ENCODE measurements at regions not wholly inside any gene's neighbourhood (a gene's known extent, or its start where the extent isn't known, plus 50 kb on each side); places are given as distances from the start of the nearest gene placed in this dataset.

DNA sequence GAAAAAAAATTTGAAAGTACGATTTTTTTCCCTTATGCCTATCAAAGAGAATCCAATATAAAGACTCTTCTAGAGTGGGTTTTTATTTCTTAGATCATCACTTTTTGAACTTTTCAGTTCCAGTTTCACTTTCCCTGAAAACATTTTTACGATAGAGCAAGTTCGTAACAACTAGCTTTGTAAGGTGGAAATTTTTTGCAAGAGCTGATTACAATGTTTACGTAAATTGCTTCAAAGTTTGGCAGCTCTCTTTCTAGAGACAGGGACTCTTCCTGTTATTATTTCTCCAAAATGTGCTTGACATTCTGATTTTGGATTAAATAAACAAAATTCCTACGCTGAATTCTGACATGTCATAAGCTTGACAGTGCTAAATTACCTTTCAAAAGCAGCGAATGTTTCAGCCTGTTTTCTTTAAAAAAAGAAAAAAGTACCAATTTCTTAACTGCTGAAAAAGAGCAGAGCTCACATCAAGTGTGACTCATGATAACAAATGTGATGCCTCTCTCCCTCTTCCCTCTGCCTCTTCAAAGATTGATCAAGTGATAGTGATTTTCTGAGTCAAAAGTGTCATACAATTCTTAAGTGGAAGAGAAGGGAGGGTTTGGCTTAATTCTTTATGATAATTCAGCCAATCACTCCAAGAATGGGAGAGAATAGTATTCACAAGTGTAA is 175.2 kb downstream of the KCNJ2 start:
- Histone ChIP-seq H2AFZ (ENCODE audit: low read length) (no peak overlapping the region), H3K56ac (replicated peaks; ENCODE audit: insufficient read length, low read depth, low read length) (no peak overlapping the region), H2BK20ac (ENCODE audit: low read length) (no peak overlapping the region), H3K4ac (replicated peaks; ENCODE audit: insufficient read length, low read depth, low read length) (no peak overlapping the region), H3K9ac (replicated peaks in 1 of 4; ENCODE audit: extremely low read depth in 1 of 4, low read depth in 3 of 4, low read length in 3 of 4) (no peak overlapping the region), H4K20me1 (replicated peaks in 1 of 2; ENCODE audit: control insufficient read depth in 1 of 2, insufficient read depth in 2 of 2, low read length in 2 of 2) (no peaks in the 10 kb centered on the region), H4K5ac (ENCODE audit: insufficient read length, low read depth, low read length) (no peak overlapping the region), H3K79me2 (ENCODE audit: control insufficient read depth in 1 of 2, insufficient read depth in 2 of 2, low read length in 2 of 2) (no peaks in the 10 kb centered on the region), H2AK5ac (ENCODE audit: low read depth, low read length) (no peak overlapping the region), H3K27ac (ENCODE audit: low read depth, low read length) (no peak overlapping the region), H2BK5ac (ENCODE audit: low read depth, low read length) (no peak overlapping the region), H3K36me3 (ENCODE audit: control insufficient read depth in 2 of 4, insufficient read depth in 4 of 4, low read length in 3 of 4) (no peaks in the 10 kb centered on the region; a peak in 1 of 8 replicates), H3K4me3 (ENCODE audit: extremely low read depth in 1 of 4, insufficient read depth in 2 of 4, low read depth in 3 of 4, low read length in 4 of 4) (no peak overlapping the region), H3K14ac (ENCODE audit: insufficient read length) (no peak overlapping the region), H3K18ac (ENCODE audit: extremely low read depth, low read length) (no peak overlapping the region), H3K23me2 (ENCODE audit: low read depth, low read length) (no peaks in the 10 kb centered on the region), H2BK12ac (ENCODE audit: low read depth, low read length) (no peak overlapping the region), H3K79me1 (ENCODE audit: low read depth, low read length) (no peaks in the 10 kb centered on the region), H4K91ac (replicated peaks; ENCODE audit: insufficient read length, low read length) (no peak overlapping the region), H3K4me2 (ENCODE audit: insufficient read depth in 1 of 2, low read depth in 2 of 2, low read length in 2 of 2) (no peak overlapping the region), H2BK120ac (replicated peaks; ENCODE audit: low read depth, low read length) (no peak overlapping the region), H2BK15ac (ENCODE audit: low read length) (no peak overlapping the region), H3K4me1 (replicated peaks in 1 of 4; ENCODE audit: control insufficient read depth in 3 of 4, insufficient read depth in 4 of 4, low read length in 3 of 4) (no peaks in the 10 kb centered on the region), H3K23ac (ENCODE audit: insufficient read length) (no peak overlapping the region), H4K8ac (ENCODE audit: extremely low read depth, insufficient read depth, low read length) (no peak overlapping the region), H3K9me3 (ENCODE audit: insufficient read depth in 2 of 2, low read depth in 1 of 2, low read length in 1 of 2) (no peaks in the 10 kb centered on the region), H3K27me3 (replicated peaks in 1 of 4; ENCODE audit: control insufficient read depth in 3 of 4, extremely low read depth in 1 of 4, insufficient read depth in 3 of 4, low read length in 3 of 4) (no peaks in the 10 kb centered on the region)
- ChIA-PET CTCF (ENCODE audit: partially characterized antibody) (interaction anchor here (1.8 kb wide), 1 partner anchor 13 kb away, joined by 4 read pairs; no protein-coding TSS in a partner anchor), POLR2A (ENCODE audit: partially characterized antibody) (no interaction called here)
- DNase-seq (ENCODE audit: low read depth in 1 of 2, low spot score in 2 of 2) (no peak), FAIRE-seq (no peak)
- TF ChIP-seq GABPA (IDR thresholded peaks at IDR 0.05; ENCODE audit: borderline replicate concordance, insufficient read depth, low read length) (no peak), RBBP5 (IDR thresholded peaks at IDR 0.05; ENCODE audit: borderline replicate concordance, low read depth, low read length) (no peak), SAP30 (IDR thresholded peaks at IDR 0.05; ENCODE audit: insufficient read depth, insufficient replicate concordance, low read length) (no peak), RAD21 (IDR thresholded peaks at IDR 0.05 in 1 of 2, conservative IDR thresholded peaks at IDR 0.05 in 1 of 2; ENCODE audit: low read depth in 2 of 2, low read length in 2 of 2) (no peak), FOSL1 (IDR thresholded peaks at IDR 0.05; ENCODE audit: insufficient read depth, low read depth, low read length) (no peak), ASH2L (IDR thresholded peaks at IDR 0.05; ENCODE audit: low read length) (no peak), CBX8 (IDR thresholded peaks at IDR 0.05; ENCODE audit: borderline replicate concordance, low read depth, low read length) (no peak), JUN (IDR thresholded peaks at IDR 0.05; ENCODE audit: low read depth, low read length) (no peak), KDM4A (IDR thresholded peaks at IDR 0.05; ENCODE audit: low read depth, low read length, severe bottlenecking) (no peak), SIN3A (conservative IDR thresholded peaks at IDR 0.05 in 1 of 2, IDR thresholded peaks at IDR 0.05 in 1 of 2; ENCODE audit: low read depth in 1 of 2, low read length in 2 of 2) (no peak), TEAD4 (IDR thresholded peaks at IDR 0.05; ENCODE audit: low read depth, low read length) (no peak), TCF12 (IDR thresholded peaks at IDR 0.05; ENCODE audit: low read depth, low read length) (no peak)
- TF ChIP-seq, protein P1, sequence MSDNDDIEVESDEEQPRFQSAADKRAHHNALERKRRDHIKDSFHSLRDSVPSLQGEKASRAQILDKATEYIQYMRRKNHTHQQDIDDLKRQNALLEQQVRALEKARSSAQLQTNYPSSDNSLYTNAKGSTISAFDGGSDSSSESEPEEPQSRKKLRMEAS (IDR thresholded peaks at IDR 0.05), result no peak
- WGBS, 2 experiments (ENCODE audit: extremely low coverage in 1 of 2, insufficient coverage in 1 of 2, insufficient read length in 1 of 2, insufficient replicate concordance in 2 of 2, low coverage in 1 of 2, low lambda C conversion rate in 2 of 2, missing lambda C conversion rate in 1 of 2), result 90% methylated on average over 6 of the region's 6 CpGs; no CpG with 5 or more reads in 1 of the 2 experiments
